Panc1 (cell line): ENCODE measurements at regions not wholly inside any gene's neighbourhood (a gene's known extent, or its start where the extent isn't known, plus 50 kb on each side); places are given as distances from the start of the nearest gene placed in this dataset.

ENCODE experiments used
- ATAC-seq: fragments of 200-7000 bp; cut with Tn5 transposase; 2 replicates; pipeline ENCODE4 v1.9.1; 2020; ENCODE audit warnings: mild to moderate bottlenecking, moderate library complexity
- BruUV-seq: library from RNA; stranded (reverse); fragments of 400-500 nt; replicated peaks from 2 replicates; lab custom pipeline; 2021; lab: Mats Ljungman, UMichigan
- CTCF ChIA-PET: fragments of 300-600 bp; sonication (Branson Sonifier 250); formaldehyde crosslinking; loops from one replicate; lab custom pipeline; 2022; ENCODE audit warnings: antibody characterized with exemption; lab: Charles Lee
- POLR2A ChIA-PET: fragments of 300-600 bp; sonication (Branson Sonifier 250); formaldehyde crosslinking; loops from one replicate; lab custom pipeline; 2022; ENCODE audit warnings: antibody characterized with exemption; lab: Charles Lee
- DNase-seq: peaks from one replicate; pipeline ENCODE4 v3.0.0-alpha.2; 2010; ENCODE audit warnings: low read depth, low spot score
- H3K27ac ChIP-seq: 2 replicates; pipeline ENCODE4 v1.5.1; 2011; ENCODE audit warnings: mild to moderate bottlenecking, low read length, inconsistent platforms
- H3K27me3 ChIP-seq: fragments of 200-500 bp; sonication (Bioruptor generic); 2 replicates; pipeline ENCODE4 v1.6.0; 2014; ENCODE audit warnings: low read length, inconsistent platforms; ENCODE audit not compliant: control insufficient read depth, insufficient read depth
- H3K36me3 ChIP-seq: fragments of 200-500 bp; sonication (Bioruptor generic); 2 replicates; pipeline ENCODE4 v1.5.1; 2014; ENCODE audit warnings: inconsistent platforms, mild to moderate bottlenecking, low read length, moderate library complexity; ENCODE audit not compliant: control insufficient read depth, insufficient read depth
- H3K4me1 ChIP-seq: 2 replicates; pipeline ENCODE4 v1.5.1; 2011; ENCODE audit warnings: inconsistent platforms, mild to moderate bottlenecking, low read length, moderate library complexity; ENCODE audit not compliant: control insufficient read depth, insufficient read depth
- H3K4me3 ChIP-seq, 2 experiments: 2 replicates each; pipeline ENCODE4 v1.5.1; 2011 to 2012; ENCODE audit warnings: low read depth in 2 of 2, low read length in 2 of 2, mild to moderate bottlenecking in 2 of 2, inconsistent platforms in 1 of 2, moderate library complexity in 1 of 2
- H3K9me3 ChIP-seq: fragments of 200-500 bp; sonication (Bioruptor generic); 2 replicates; pipeline ENCODE4 v1.5.1; 2014; ENCODE audit warnings: low read depth, mild to moderate bottlenecking, inconsistent platforms, low read length, moderate library complexity; ENCODE audit not compliant: control insufficient read depth, insufficient read depth
- POLR2AphosphoS5 ChIP-seq: IDR thresholded peaks from 2 replicates; pipeline ENCODE4 v1.6.1; 2012; ENCODE audit warnings: mild to moderate bottlenecking, low read depth, low read length, moderate library complexity
- SIN3A ChIP-seq: IDR thresholded peaks from 2 replicates; pipeline ENCODE4 v1.6.1; 2012; ENCODE audit warnings: low read depth, mild to moderate bottlenecking, low read length, moderate library complexity, borderline replicate concordance; ENCODE audit not compliant: insufficient read depth
- TCF7L2 ChIP-seq: IDR thresholded peaks from 2 replicates; pipeline ENCODE4 v1.6.1; 2011; ENCODE audit warnings: mild to moderate bottlenecking, low read depth, low read length, inconsistent platforms
- in situ Hi-C: cut with HindIII; loops from 2 replicates; pipeline ENCODE4 v1.10.0; 2016; ENCODE audit warnings: low sequenced_read_pairs, low pct_unique_long_range_greater_than_20kb
- intact Hi-C: fragments of 100-400 bp; cut with micrococcal nuclease; formaldehyde crosslinking; loops from one replicate; pipeline ENCODE4 v1.10.0; 2022; ENCODE audit not compliant: unreplicated experiment
- TF ChIP-seq, protein P1 (sequence below), 2 experiments: IDR thresholded peaks; 2 replicates each; pipeline ENCODE4 v1.6.1; 2011 to 2012; ENCODE audit warnings: low read depth in 2 of 2, control low read depth in 1 of 2, low read length in 1 of 2, mild to moderate bottlenecking in 1 of 2, moderate library complexity in 1 of 2; ENCODE audit not compliant: insufficient read depth in 1 of 2
- TF ChIP-seq, protein P2 (sequence below): fragments of 450-650 bp; IDR thresholded peaks from 2 replicates; pipeline ENCODE4 v1.5.1; 2017; ENCODE audit warnings: mild to moderate bottlenecking

DNA sequence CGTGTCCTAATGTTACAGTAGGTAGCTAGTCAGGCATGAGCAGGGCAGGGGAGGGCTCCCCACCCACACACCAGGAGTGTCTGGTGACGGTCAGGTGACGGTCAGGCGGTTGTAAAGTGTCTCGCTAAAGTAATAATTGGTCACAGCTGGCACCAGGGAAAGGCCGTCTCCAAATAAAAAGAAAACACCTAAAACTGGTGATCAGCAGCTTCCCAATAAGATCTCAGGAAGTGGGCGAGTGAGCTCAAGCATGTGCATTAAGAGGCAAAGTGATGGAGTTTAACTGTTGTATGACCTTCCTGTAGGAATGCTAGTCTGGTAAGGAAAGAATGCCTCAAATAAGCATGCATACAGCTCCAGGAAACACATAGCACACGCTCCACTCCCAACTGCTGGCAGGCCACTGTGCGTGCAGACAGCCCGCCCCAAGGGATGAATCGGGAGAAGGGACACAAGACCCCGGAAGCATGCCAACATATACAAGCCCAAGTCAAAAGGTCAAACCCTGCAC lies 177.1 kb downstream of the RNF144A start:
- in situ Hi-C loops = no loop called here
- Histone ChIP-seq H3K27ac (no peak overlapping the region), H3K36me3 (no peaks in the 10 kb centered on the region), H3K9me3 (no peaks in the 10 kb centered on the region), H3K4me1 (no peaks in the 10 kb centered on the region; the same call in 1 of the 2 replicates), H3K4me3 (no peak overlapping the region), H3K27me3 (no peaks in the 10 kb centered on the region)
- ATAC-seq (no peak), DNase-seq (no peak)
- ChIA-PET CTCF (no interaction called here), POLR2A (interaction anchor here (0.7 kb wide), 1 partner anchor 658 kb away, joined by 3 read pairs; no protein-coding TSS in a partner anchor)
- no peak for TF ChIP-seq SIN3A
- no peak for TF ChIP-seq TCF7L2
- TF ChIP-seq, protein P1, sequence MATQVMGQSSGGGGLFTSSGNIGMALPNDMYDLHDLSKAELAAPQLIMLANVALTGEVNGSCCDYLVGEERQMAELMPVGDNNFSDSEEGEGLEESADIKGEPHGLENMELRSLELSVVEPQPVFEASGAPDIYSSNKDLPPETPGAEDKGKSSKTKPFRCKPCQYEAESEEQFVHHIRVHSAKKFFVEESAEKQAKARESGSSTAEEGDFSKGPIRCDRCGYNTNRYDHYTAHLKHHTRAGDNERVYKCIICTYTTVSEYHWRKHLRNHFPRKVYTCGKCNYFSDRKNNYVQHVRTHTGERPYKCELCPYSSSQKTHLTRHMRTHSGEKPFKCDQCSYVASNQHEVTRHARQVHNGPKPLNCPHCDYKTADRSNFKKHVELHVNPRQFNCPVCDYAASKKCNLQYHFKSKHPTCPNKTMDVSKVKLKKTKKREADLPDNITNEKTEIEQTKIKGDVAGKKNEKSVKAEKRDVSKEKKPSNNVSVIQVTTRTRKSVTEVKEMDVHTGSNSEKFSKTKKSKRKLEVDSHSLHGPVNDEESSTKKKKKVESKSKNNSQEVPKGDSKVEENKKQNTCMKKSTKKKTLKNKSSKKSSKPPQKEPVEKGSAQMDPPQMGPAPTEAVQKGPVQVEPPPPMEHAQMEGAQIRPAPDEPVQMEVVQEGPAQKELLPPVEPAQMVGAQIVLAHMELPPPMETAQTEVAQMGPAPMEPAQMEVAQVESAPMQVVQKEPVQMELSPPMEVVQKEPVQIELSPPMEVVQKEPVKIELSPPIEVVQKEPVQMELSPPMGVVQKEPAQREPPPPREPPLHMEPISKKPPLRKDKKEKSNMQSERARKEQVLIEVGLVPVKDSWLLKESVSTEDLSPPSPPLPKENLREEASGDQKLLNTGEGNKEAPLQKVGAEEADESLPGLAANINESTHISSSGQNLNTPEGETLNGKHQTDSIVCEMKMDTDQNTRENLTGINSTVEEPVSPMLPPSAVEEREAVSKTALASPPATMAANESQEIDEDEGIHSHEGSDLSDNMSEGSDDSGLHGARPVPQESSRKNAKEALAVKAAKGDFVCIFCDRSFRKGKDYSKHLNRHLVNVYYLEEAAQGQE (IDR thresholded peaks at IDR 0.05; ENCODE audit: insufficient read depth in 1 of 2, low read depth in 2 of 2, low read length in 1 of 2) = no peak
- no peak for TF ChIP-seq POLR2AphosphoS5
- TF ChIP-seq, protein P2, sequence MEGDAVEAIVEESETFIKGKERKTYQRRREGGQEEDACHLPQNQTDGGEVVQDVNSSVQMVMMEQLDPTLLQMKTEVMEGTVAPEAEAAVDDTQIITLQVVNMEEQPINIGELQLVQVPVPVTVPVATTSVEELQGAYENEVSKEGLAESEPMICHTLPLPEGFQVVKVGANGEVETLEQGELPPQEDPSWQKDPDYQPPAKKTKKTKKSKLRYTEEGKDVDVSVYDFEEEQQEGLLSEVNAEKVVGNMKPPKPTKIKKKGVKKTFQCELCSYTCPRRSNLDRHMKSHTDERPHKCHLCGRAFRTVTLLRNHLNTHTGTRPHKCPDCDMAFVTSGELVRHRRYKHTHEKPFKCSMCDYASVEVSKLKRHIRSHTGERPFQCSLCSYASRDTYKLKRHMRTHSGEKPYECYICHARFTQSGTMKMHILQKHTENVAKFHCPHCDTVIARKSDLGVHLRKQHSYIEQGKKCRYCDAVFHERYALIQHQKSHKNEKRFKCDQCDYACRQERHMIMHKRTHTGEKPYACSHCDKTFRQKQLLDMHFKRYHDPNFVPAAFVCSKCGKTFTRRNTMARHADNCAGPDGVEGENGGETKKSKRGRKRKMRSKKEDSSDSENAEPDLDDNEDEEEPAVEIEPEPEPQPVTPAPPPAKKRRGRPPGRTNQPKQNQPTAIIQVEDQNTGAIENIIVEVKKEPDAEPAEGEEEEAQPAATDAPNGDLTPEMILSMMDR = no peak
- no TSS peak for BruUV-seq
- intact Hi-C loops = no loop called here

DNA sequence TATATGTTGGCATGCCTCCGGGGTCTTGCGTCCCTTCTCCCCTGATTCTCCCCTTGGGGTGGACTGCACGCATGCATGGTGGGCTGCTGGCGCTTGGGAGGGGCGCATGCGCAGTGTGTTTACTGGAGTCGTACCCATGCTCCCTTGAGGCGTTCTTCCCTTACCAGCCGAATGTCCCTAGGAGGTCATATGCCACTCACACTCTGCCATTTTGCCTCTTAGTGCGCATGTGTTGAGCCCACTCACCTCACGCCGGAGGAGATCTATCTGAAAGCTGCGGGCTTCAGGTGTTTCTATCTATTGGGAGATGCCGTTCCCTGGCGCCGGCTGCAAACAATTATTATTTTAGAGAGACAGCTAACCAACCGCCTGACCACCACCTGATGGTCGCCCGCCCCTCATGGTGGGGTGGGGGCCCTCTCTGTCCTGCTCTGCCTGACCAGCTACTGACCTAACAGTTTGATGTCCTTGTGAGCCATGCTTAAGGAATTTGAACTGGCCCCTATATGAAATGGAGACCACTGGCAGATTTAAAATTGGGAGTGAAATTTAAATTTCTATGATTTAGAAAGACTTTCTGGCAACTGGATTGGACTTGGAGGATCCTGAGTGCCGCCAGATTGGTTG lies 179.6 kb downstream of the RNF144A start:
- ATAC-seq (0 out of 2 replicates have a peak, but pooled peaks have one; percentile 17), DNase-seq (no peak)
- BruUV-seq = no TSS peak
- no peaks in the 10 kb centered on the region; the same call in 1 of the 2 replicates for H3K4me1 ChIP-seq
- H3K4me3 ChIP-seq = no peak overlapping the region
- no peaks in the 10 kb centered on the region for H3K36me3 ChIP-seq
- no peaks in the 10 kb centered on the region; the same call in 1 of the 2 replicates for H3K27me3 ChIP-seq
- TF ChIP-seq SIN3A (no peak), TCF7L2 (no peak), POLR2AphosphoS5 (no peak)
- TF ChIP-seq, protein P1 (IDR thresholded peaks at IDR 0.05; ENCODE audit: insufficient read depth in 1 of 2, low read depth in 2 of 2, low read length in 1 of 2) = no peak
- TF ChIP-seq, protein P2 = no peak
- ChIA-PET POLR2A (no interaction called here), CTCF (interaction anchor here (0.6 kb wide), 1 partner anchor 11 kb away, joined by 3 read pairs; no protein-coding TSS in a partner anchor)
- H3K9me3 ChIP-seq = no peaks in the 10 kb centered on the region
- H3K27ac ChIP-seq = no peak overlapping the region
- in situ Hi-C loops (no loop called here), intact Hi-C loops (loop anchor here (5.0 kb wide), 1 partner anchor 575 kb away; no protein-coding TSS in a partner anchor)
